Sciatic nerve (tissue), 2 donors: ENCODE measurements at regions not wholly inside any gene's neighbourhood (a gene's known extent, or its start where the extent isn't known, plus 50 kb on each side); places are given as distances from the start of the nearest gene placed in this dataset.

Experiments used
- ATAC-seq: fragments of 200-7000 bp; cut with Tn5 transposase; one replicate; pipeline ENCODE4 v1.9.1; 2020; ENCODE audit warnings: mild to moderate bottlenecking, moderate library complexity
- DNase-seq: peaks from one replicate; pipeline ENCODE4 v3.0.0-alpha.2; 2020; ENCODE audit warnings: low spot score
- intact Hi-C: fragments of 100-400 bp; cut with DNase I; formaldehyde crosslinking; loops from one replicate; pipeline ENCODE4 v1.14.2; 2022
- donor health status: DM: no; HTN: no; CAD: no.
- donor health status: DM: no; HTN: no; CAD: no.

GRCh38 chr5:3542769-3543168 is 52.9 kb upstream of the IRX1 start:
- DNase-seq (no peak), ATAC-seq (no peak)
- intact Hi-C loops: no loop called here

- intact Hi-C loops: no loop called here
- no peak for ATAC-seq
- DNase-seq: no peak
Observed at GRCh38 chr5:3542158-3542557, 53.5 kb upstream of the IRX1 start.

- DNase-seq (no peak), ATAC-seq (no peak)
- intact Hi-C loops: no loop called here
Observed at GRCh38 chr5:3538886-3539285, 56.7 kb upstream of the IRX1 start.

- no peak for DNase-seq
- intact Hi-C loops: no loop called here
- ATAC-seq: no peak
Observed at GRCh38 chr5:3537942-3538341, 57.7 kb upstream of the IRX1 start.

DNA sequence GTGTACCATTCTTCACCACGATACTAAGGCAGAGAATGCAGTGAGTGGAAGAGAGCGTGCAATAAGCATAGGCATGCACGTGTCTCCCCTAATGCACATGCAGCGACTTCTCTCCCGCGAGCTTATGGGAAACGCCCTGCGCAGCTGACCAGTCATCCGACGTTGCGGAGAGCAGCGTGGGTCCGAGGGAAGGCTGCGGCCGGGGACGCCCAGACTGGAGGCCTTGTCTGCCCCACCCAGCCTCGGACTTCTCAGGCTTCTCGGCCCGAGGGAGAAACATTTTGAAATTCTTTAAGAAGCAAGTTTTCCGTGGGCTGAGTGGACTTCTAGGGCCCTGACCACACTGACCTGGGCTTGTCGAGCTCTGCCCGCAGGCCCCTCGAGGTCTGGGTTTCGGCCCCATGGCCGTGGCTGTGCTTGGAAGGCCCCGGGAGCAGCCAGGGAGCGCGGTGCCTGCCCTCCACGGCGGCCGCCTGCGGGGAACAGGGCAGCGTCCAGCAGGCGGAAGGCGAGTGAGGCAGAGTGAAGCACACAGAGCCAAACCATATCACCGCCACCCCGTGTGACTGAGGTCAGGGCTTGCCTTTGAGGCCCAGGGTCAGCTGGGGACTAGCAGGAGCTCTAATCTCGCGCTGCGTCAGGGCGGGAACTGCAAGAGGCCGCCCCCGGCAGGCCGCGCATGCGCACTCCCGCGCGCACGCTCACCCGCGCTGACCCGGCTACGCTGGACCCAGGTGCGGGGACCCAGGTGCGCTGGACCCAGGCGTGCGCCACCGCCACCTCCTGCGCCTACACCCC is 60.0 kb upstream of the IRX1 start:
- DNase-seq (no peak), ATAC-seq (no peak)
- intact Hi-C loops: no loop called here

GRCh38 chr5:3534997-3535396 is 60.6 kb upstream of the IRX1 start:
- intact Hi-C loops: no loop called here
- DNase-seq (no peak), ATAC-seq (no peak)

- intact Hi-C loops: no loop called here
- ATAC-seq: no peak
Observed at GRCh38 chr5:3531320-3531986, 64.2 kb upstream of the IRX1 start.

GRCh38 chr5:3530251-3530650 is 65.4 kb upstream of the IRX1 start:
- intact Hi-C loops: no loop called here
- no peak for ATAC-seq
- DNase-seq: no peak

More at GRCh38 chr5:3531320-3531986, 64.2 kb upstream of the IRX1 start:
- no peak for DNase-seq

DNA sequence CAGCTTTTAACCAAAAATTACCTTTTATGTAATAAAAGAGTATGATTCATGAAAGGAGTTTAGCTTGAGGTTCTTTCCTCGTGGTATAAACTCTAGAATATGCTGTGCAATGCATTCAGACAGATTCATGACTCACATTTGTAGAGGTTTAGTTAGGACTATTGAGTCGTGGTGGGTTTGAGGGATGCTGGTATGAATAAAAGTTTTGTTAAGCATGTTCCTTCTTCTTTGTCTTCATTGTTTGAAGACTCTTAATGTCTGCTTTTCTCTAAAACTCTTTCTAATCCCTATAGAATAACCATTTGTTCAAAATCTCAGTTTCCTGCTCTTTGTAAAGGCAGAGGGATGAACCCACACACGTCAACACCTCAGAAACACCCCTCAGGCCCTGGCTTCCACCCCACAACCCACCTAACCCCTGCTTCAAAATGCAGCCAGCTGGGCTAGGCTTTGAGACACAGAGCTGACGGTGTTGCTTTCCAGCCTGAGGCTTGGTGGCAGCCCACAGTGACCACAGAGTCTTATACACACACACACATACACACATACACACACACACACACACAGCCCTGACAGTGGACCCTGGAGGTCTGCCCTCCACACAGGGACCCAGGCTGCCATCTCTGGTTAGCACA is 69.0 kb upstream of the IRX1 start:
- ATAC-seq: no peak
- intact Hi-C loops: no loop called here
- DNase-seq: no peak

DNA sequence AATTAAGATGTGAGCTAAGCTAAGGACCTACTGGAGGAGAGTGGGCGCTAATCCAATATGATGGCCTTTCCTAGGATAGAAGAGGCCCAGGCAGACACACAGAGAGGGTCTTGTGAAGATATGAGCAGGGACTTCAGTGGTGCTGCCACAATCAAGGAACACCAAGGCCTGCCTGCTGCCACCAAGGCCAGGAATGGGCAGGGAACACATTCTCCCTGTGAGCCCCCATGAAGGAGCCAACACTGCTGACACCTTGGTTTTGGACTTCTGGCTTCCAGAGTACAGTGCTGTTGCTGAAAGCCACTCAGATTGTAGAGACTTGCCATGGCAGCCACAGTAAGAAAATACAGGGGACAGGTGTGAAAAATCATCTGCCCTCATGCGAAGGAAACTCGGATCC is 73.1 kb upstream of the IRX1 start:
- DNase-seq: no peak
- ATAC-seq: no peak
- intact Hi-C loops: no loop called here

DNA sequence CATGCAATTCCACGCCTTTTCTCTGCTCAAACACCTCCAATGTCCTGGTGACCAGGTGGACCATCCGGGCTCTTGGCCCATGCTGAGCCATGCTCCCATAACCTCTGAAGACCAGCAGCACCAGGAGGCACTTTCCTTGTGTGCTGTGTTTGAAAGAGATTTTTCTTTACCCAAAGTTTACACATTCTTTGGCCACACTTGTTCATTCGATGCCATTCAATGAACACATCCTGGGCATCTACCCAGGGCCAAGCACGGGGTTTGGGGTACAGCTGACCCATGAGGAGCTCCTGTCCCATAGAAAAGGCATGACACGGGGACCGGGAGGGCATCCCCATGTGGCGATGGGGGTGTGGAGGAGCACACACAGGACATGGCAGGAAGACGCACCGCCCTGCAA is 77.1 kb upstream of the IRX1 start:
- no peak for ATAC-seq

DNA sequence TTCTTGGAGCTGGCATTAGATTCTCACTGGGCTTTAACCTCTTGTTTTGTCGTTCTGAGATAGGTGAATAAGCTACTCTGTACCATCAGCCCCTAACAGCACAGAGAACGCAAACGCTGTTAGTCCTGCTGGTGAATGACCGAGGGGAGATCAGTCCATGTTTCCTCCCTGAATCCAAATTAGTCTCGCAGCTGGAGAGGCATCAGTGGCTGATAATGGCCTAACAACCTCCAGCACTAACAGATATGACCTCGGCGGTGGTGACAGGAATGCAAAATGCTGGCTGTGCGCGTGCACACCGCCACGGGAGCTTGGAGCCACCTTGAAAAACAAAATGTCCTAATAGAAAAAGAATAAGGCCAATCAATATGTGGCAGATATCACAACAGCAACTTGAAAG is 77.6 kb upstream of the IRX1 start:
- intact Hi-C loops: no loop called here
- no peak for ATAC-seq
- no peak for DNase-seq

More for the DNA sequence above, 77.1 kb upstream of the IRX1 start:
- no peak for DNase-seq
- intact Hi-C loops: no loop called here

DNA sequence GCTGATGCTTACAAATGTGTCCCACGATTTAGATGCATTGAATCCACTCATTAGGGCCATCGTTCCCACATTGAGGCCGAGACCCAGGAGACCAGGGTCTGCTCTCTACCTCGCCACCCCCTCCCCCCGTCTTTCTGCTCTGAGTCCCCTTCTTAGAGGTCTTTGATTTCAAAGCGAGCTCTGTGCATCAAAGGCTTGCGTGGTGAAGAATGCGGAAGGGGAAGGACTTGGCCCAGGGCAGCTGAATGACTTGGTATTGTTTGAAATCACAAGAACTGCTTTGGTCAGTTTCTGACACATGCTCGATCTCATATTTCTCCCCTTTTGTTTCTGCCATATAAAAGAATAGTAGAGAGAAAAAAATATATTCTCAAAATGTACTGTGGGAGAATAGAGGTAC is 78.3 kb upstream of the IRX1 start:
- DNase-seq: no peak
- no peak for ATAC-seq
- intact Hi-C loops: no loop called here

- intact Hi-C loops: no loop called here
- DNase-seq (no peak), ATAC-seq (no peak)
Observed at GRCh38 chr5:3512361-3513095, 83.1 kb upstream of the IRX1 start.

GRCh38 chr5:3511934-3512333 is 83.7 kb upstream of the IRX1 start:
- no peak for DNase-seq
- no peak for ATAC-seq
- intact Hi-C loops: no loop called here

- intact Hi-C loops: no loop called here
- DNase-seq (no peak), ATAC-seq (no peak)
Observed at GRCh38 chr5:3511519-3511918, 84.1 kb upstream of the IRX1 start.

GRCh38 chr5:3510642-3511417 is 84.8 kb upstream of the IRX1 start:
- ATAC-seq (no peak), DNase-seq (no peak)
- intact Hi-C loops: no loop called here

- ATAC-seq: no peak
- intact Hi-C loops: no loop called here
- no peak for DNase-seq
Observed at GRCh38 chr5:3509290-3509689, 86.3 kb upstream of the IRX1 start.

DNA sequence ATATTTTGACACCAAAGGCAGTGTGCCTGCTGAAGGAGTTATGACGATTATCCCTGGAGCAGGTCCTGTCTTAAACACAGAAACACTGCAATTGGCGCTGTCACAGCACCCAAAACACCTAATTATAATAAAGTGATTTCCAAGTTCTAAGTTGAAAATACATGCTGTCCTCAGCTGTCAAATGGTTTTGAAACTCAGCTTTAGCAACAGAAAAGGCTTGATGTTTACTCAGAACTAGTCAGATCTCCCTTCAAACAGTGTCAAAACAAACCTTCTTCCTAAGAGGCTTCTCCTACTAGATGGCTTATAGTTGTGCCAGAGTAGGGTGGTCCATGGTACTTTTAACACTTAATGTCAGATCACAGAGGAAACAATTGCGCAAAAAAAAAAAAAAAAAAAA is 87.2 kb upstream of the IRX1 start:
- intact Hi-C loops: no loop called here
- DNase-seq: no peak
- no peak for ATAC-seq
